ENCODE measurements at regions not wholly inside any gene's neighbourhood (a gene's known extent, or its start where the extent isn't known, plus 50 kb on each side); places are given as distances from the start of the nearest gene placed in this dataset.

DNA sequence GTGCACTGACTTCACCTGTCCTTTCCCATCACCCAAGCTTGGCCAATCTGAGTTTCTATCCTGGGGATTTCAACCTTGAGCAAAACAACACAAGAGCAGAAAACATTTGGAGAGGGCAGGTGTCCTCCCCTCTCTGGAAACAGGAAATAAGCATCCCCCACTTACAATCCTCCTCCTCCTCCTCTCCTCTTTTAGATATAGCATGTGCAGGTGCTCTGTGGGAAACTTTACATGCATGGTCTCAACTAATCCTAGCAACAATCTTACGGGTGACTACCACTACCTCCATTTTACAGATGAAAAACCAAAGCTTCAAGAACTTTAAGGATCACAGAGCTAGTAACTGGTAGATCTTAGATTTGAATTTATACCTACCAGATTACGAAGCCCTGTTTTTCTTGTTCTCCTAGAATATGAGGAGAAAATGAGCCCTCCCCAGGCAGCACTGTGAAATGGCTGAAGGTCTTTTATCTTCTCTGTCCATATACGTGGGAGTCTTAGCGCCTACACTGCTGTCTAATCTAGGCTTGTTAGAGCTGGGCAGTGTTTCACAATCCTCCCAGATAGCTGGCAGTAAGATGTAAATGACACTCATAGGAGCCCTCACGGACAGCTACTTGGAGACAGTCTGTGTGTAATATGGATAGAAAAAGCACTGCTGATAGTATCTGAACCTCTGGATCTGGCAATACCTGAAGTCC is 301.2 kb upstream of the PROK2 start:
- TF ChIP-seq POLR2AphosphoS5 (IDR thresholded peaks at IDR 0.05; ENCODE audit: insufficient read depth, low read depth, low read length), result no peak
- TF ChIP-seq, protein P1, sequence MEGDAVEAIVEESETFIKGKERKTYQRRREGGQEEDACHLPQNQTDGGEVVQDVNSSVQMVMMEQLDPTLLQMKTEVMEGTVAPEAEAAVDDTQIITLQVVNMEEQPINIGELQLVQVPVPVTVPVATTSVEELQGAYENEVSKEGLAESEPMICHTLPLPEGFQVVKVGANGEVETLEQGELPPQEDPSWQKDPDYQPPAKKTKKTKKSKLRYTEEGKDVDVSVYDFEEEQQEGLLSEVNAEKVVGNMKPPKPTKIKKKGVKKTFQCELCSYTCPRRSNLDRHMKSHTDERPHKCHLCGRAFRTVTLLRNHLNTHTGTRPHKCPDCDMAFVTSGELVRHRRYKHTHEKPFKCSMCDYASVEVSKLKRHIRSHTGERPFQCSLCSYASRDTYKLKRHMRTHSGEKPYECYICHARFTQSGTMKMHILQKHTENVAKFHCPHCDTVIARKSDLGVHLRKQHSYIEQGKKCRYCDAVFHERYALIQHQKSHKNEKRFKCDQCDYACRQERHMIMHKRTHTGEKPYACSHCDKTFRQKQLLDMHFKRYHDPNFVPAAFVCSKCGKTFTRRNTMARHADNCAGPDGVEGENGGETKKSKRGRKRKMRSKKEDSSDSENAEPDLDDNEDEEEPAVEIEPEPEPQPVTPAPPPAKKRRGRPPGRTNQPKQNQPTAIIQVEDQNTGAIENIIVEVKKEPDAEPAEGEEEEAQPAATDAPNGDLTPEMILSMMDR (IDR thresholded peaks at IDR 0.05; ENCODE audit: extremely low read depth in 1 of 2, insufficient read depth in 1 of 2, low read depth in 1 of 2, low read length in 2 of 2), result no peak
- TF ChIP-seq POLR2A (IDR thresholded peaks at IDR 0.05; ENCODE audit: low read depth, low read length), result no peak
- TF ChIP-seq EZH2 (IDR thresholded peaks at IDR 0.05; ENCODE audit: borderline replicate concordance, low read depth, low read length, severe bottlenecking), result no peak

Measured in endothelial cell of umbilical vein (primary cell).